GM23248 (cell line): ENCODE measurements at regions not wholly inside any gene's neighbourhood (a gene's known extent, or its start where the extent isn't known, plus 50 kb on each side); places are given as distances from the start of the nearest gene placed in this dataset.

Experiments used
- EZH2 ChIP-seq: fragments of 200-600 bp; sonication (generic); IDR thresholded peaks from 2 replicates; pipeline ENCODE4 v1.6.1; 2018; ENCODE audit warnings: antibody characterized with exemption, mild to moderate bottlenecking; ENCODE audit not compliant: insufficient read depth, poor library complexity, severe bottlenecking
- EZH2phosphoT487 ChIP-seq: fragments of 200-600 bp; sonication (generic); IDR thresholded peaks from 2 replicates; pipeline ENCODE4 v1.6.1; 2018; ENCODE audit warnings: antibody characterized with exemption, moderate library complexity, mild to moderate bottlenecking, low read depth; ENCODE audit not compliant: insufficient read depth

DNA sequence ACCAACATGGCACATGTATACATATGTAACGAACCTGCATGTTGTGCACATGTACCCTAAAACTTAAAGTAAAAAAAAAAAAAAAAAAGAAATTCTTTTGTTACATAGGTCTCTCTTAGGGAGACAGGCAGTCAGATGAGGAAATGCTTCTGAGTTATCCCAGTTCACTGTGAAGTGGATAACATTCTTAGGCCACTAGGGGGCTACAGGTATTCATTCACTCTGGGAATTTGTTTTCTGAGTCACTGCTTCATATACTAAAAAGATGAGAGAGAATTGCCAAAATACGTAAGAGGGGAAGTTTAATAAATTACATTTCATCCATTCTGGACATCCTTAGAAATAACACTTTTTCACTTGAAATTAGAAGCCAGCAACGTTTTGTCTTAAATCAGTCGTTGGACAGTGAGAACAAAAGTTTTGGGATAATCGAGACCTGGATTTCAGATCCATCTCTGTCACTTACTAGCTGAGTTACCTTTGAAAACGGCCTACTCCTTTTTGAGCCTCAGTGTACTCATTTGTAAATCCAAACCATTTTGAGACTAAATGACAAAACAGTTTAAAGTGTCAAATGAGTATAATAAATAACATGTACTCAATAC, 738.4 kb upstream of the ALCAM start:
- TF ChIP-seq EZH2 (no peak), EZH2phosphoT487 (no peak)
